ENCODE measurements at regions not wholly inside any gene's neighbourhood (a gene's known extent, or its start where the extent isn't known, plus 50 kb on each side); places are given as distances from the start of the nearest gene placed in this dataset.

DNA sequence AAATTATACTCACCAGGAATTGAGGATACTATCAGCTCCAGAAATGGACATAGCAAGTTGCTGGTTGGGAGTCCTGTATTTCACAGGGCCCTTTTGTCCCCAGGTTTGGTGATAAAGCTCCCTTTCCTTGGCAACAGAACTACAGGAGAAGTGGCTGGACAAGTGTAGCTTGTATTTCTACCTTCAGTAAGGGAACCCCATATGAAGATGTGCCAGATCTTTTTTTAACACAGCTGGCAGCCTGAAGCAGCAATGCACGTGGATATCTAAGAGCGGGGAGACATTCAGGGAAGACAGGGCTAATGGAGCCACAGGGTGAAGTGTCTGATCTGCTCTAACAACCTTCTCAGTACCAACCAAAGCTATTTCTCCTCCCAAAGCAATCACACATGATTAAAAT lies 373.9 kb upstream of the ID4 start:
- no peak for DNase-seq (ENCODE audit: low read depth)

DNA sequence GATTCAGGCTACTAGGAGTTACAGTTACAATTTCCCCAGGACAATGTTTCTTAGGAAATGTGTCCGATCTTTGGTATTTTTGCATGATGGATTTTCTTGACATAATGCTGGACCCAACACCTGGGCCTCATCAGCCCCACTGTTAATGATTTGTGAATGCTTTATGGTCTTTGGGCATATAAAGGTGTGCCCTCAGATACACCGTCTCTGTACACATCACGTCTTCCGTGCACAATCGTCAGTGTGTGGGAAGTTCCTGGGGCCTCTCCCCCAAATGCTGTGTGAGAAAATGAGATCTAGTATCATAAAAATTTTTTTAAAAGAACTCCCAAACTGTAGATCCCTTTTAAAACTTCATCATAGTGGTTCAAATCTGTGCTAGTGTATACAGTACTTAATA lies 373.2 kb upstream of the ID4 start:
- DNase-seq (ENCODE audit: low read depth) = no peak

DNA sequence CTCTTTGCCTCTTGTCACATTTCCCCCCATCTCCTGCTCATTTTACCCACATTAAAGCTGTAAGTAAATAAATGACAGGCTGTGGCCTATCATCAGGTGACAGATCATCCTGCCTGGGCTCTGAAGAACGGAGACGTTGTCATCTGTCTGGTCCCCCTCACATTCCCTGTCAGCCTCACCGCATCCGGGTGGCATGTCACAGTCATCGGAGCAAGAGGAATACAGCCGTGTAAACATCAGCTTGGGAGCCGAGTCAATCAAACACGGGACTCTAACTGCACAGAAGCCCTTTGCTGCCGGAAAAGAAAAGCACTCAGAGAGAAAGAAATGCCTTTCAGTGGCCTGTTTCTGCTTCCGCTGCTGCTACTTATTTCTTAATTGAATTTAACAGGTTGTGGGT lies 371.9 kb upstream of the ID4 start:
- no peak for DNase-seq (ENCODE audit: low read depth)

DNA sequence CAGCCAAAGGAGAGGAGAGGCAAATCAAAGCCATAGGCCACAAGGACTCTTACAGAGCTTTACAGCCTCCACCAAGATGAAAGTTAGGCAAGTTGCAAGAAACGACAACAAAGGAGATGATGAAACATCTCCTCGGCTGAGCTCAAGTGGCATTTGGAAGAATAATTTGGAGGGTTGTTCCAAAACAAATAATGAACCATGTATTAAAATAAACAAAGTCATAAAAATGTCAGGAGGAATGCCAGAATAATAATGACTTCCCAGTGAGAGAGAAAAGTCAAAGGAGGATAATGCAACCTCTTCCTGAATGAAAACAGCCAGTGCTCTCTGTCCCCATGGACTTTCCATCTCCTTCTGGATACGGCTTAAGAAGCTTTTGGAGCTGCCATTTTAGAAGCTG lies 371.4 kb upstream of the ID4 start:
- DNase-seq (ENCODE audit: low read depth) = no peak

DNA sequence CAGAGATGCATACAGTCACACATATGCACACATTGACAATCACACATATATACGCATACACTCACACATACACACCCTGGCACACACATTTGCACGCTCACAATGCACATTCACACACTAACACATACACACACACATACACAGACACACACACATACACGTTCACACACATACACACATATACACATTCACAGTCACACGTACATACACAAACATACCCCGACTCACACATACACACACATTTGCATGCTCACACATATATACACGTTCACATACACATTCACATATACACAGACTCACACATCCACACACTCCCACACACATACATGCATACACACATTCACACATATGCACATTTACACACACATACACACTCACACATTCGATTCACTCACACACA lies 366.8 kb upstream of the ID4 start:
- DNase-seq (ENCODE audit: low read depth) = no peak

DNA sequence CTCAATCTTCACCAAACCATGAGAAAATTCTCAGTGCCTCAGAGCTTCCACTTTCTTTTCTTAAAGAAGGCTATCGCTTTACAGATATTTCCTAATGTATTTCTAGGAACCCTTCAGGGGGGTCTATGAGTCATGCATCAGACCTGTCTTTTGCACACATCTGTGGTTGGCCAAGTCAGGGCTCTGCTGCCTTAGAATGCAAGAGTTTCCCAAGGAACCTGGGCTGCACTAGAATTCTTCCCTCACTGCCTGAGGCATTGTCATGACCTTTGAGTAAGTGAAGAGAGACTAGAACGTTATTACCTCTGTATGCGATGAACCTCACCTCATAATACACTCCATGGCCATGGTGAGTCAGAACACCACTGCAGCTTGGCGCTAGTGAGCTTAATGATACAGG lies 365.0 kb upstream of the ID4 start:
- no peak for DNase-seq (ENCODE audit: low read depth)

DNA sequence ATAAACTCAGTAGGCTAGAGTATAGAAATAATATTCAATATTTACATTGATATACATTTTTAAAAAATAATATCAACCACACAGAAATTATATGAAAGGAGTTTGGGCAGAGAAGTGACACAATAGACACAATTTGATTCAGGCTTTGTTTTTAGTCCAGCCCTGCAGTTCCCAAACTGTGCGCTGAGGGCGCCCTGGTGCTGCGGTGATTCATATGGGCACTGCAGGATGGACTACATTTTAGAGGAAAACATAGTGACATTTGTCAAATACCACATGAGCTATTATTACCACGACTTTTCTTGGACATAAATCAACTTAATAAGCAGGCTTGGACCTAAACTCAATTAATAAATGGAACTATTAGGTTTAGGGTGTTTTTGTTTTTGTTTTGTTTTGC lies 364.3 kb upstream of the ID4 start:
- no peak for DNase-seq (ENCODE audit: low read depth)

DNA sequence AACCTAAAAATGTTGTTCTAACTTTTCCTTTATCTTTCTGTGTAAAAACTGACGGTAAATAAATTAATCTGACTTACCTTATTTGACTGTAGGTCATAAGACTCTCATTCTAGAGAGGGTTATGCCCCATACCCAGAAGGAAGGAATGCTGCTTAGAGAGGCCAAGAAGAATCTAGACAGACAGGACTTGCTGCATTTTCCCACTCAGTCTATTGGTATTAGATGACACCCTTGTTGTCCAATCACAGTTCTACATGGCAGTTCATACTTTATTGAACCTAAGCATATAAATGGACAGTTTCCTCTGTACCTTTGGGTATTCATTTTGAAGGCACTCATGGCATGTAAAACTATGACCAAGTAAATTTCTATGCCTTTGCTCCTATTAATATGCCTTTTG lies 359.6 kb upstream of the ID4 start:
- DNase-seq (ENCODE audit: low read depth) = no peak

DNA sequence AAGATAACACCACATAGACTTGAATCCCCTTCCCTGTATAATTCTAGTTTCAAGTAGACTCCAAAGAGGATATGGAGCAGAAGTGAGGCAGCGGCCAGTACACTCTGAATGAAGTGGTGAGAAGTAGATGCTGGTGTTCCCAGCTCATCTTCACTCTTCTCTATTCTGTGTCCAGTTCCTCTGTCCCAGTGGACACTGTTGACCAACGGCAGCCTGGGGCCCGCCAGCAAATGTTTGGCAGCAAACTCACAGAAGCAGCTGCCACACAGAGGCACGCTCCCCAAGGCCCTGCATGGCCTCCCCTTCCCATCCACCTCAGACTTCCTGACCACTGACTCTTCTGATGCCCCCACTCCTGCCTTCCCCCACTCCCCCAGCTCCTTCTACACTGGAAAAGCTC lies 358.9 kb upstream of the ID4 start:
- DNase-seq (ENCODE audit: low read depth) = no peak

DNA sequence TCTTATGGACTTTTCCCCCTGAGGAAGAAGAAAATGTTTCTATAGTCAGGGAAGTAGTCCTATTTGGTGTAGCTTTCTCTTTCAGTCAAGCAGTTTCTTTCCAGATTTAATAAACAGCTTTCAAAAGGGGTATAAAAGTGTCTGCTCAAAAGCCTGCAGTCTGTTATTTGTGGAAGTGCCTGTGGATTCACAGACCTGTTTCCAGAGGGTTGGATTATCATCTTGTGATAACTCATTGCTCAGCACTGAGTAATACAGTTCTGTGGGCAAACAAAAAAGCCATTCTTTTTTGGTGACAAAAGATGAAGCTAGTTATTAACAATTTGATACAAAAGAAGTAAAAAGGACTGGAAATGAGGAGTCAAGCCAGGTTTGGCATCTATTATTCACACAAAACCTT lies 358.2 kb upstream of the ID4 start:
- DNase-seq (ENCODE audit: low read depth) = no peak

DNA sequence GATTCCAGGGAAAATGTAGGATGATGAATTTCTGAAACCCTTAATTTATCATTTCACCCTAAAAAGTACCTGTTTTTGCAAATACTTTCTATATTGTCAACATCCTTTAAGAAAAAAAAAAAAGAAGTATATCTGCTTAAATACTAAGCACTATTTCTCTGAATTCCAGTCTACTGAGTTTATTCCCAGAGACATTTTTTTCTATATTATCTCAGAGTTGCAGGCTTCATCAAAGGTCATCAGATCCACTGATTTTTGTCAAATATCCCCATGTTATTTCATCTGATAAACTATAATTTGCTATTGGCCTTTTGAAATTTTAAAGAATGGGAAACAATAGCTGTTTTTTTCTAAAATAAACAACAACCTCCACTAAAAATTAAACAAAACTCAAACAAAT lies 357.6 kb upstream of the ID4 start:
- no peak for DNase-seq (ENCODE audit: low read depth)

DNA sequence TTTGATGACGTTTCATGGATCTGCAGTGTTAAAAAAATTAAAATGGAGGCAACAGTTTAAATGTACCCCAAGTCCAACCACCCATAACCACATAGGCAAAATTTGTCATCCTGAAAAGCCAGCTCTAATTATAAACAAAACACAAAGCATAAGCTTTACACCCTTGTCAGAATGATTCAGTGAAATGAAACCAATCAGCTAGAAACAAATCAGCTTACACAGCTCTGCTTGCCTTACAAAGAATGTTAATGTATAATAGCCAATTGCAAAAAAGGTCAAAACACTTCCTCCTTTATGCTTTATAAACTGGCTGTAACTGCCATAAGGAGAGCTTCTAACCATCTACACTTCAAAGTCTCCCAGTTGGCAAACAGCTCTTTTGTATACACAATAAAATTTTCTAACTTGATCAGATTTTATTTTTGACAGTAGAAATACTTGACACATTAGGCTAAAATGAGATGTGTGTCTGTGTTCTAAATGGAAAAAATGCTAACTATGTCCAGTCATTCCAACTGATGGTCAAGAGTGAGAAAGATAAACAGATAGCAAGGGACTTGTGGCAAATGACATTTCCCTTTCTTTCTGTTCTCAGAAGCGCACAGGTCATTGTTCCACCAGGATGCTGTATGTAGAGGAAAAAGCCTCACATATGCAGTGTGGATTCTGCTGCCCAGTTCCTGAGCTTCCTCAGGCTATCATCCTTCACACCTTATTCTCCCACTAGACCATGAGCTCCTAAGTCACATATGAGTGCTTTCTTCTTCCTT lies 344.3 kb upstream of the ID4 start:
- no peak for DNase-seq (ENCODE audit: low read depth)

DNA sequence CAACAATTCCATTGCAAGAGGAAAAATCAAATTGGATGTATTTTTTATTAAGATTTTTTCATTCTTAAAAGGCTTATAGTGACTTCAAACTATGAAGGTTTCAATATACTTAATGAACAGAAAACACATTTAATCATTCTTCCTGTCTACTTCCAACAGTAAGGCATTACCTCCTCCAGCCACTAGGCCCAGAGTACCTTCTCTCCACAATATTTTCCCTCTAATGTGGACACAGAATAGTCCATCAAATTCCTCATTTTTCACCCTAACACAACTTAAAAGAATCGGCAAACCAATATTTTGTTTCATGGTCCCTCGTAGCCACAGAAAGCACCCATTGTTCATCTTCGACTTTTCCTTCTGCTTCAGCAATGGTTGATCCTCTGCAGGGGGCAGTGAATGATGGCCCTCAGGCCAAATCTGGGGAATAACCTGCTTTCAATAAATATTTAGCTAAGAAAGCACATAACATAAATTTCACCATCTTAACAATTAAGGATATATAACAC lies 335.4 kb upstream of the ID4 start:
- no peak for DNase-seq (ENCODE audit: low read depth)

DNA sequence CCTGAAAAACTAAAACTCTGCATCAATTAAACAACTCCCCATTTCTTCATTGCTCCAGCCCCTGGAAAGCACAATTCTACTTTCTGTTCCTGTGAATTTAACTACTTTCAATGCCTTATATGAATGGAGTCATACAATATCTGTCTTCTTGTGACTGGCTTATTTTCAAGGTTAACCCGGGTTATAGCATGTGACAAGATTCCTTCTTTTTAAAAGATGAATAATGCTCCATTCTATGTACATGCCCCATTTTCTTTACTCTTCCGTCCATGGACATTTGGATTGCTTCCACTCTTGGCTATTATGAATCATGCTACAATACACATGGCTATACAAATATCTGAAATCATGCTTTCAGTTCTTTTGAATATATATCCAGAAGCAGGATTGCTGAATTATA lies 334.9 kb upstream of the ID4 start:
- no peak for DNase-seq (ENCODE audit: low read depth)

DNA sequence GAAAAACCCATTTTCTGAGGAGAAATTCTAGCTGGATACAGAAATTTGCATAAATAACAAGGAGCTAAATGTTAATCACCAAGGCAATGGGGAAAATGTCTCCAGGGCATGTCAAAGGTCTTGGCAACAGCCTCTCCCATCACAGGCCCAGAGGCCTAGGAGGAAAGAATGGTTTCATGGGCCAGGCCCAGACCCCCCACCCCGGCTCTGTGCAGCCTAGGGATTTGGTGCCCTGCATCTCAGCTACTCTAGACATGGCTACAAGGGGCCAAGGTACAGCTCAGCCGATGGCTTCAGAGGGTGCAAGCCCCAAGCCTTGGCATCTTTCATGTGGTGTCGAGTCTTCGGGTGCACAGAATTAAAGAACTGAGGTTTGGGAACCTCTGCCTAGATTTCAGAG lies 321.2 kb upstream of the ID4 start:
- DNase-seq (ENCODE audit: low read depth) = no peak

DNA sequence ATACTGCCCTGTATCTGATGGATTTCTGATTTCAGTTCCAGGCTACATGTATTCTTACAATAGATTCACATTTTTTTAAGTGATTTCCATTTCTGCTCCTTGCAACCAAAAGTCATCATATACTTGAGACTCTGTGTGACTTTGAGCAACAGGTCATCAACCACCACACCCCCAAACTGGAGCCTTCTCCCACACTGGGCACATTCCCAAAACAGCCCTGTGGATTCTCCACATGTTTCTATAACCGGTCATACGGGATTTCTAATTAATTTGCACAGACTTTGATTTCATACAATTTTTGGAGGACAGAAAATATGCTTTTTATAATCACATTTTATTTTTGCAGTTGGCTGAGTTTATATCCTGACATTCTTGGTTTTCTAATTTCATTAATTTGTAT lies 317.2 kb upstream of the ID4 start:
- no peak for DNase-seq (ENCODE audit: low read depth)

DNA sequence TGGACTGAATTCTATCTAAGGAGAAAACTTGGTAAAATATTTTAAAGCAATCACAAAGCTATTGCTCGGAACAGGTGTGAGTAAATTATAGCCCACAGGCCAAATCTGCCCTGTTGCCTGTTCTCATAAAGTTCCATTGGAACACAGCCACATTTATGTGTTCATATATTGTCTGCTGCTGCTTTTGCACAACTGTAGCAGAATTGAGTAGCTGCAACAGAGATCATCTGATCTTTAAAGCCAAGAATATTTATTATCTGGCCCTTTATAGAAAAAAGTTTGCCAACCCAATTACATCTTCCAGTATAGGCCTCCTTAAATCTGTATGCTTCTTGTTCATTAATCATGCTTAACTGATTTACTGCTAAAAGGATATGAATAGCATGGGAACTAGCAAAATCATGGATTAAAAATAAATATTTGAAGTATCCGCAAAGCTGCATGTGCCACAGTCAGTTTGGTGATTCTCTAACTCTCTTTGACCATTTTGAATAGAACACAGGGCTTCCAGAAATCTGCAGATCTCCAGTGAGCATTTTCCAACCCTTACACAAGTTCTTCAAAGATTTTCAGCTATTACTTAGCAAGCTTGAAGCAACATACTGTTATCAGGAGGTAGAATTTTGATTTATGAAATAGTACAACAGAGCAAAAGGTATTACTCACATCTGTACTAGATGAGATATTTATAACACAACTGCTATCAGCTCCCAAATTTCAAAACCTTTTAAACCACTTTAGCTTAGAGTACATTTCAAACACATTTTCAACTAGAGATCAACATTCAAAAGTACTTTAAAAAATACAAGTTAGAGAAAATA lies 312.6 kb upstream of the ID4 start:
- DNase-seq (ENCODE audit: low read depth) = no peak

DNA sequence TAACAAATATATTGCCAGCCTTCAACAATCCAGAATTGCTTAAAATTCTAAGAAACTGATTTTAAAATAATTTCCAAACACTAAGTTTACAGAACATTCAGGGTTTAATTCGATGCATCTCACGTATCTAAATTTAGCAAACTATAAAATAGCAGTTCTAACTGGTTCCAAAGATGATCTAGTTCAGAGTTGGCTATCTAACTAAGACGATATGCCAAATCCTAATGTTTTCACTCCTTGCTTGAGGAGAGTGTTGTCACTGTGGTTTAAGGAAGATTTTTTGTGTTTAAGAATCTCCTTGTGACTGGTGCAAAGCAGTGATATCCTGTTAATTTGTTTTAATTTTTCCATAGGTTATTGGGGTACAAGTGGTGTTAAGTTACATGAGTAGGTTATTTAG lies 311.5 kb upstream of the ID4 start:
- DNase-seq (ENCODE audit: low read depth) = no peak

DNA sequence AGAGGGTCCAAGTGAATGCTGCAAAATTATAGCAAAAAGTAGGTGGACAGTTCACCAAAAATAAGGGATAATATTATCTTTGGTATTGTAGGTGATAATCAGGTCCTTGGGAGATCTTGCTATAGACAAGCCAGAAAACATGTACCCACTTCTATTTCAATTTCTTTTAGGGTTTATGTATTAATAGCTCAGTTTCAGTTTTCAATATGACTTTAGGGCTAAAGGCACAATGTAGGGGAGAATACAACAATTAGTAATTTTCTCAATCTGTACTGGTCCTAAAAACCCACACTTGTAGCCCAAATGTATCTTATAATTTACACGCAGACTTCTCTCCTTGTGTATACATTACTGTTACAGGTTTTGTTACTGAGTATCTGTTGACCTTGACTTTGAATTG lies 307.0 kb upstream of the ID4 start:
- no peak for DNase-seq (ENCODE audit: low read depth)

DNA sequence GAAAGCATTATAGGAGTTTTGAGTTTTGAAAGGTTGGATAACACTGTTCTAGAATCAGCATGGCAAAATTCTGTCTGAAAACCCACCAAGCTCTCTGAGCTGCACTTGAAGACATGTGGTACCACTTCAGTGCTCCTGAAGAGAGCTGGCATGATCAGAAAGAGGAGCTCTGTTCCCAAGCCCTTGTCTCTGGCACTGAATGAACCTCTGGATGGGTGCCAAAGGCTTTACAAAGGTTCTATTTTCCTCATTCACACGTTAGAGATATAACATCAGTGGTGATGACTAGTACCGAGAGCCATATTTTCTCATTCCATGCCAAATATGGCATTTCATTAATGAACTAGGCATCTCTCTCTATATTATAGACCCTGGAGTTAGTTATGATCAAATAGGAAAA lies 301.8 kb upstream of the ID4 start:
- DNase-seq (ENCODE audit: low read depth) = no peak

DNA sequence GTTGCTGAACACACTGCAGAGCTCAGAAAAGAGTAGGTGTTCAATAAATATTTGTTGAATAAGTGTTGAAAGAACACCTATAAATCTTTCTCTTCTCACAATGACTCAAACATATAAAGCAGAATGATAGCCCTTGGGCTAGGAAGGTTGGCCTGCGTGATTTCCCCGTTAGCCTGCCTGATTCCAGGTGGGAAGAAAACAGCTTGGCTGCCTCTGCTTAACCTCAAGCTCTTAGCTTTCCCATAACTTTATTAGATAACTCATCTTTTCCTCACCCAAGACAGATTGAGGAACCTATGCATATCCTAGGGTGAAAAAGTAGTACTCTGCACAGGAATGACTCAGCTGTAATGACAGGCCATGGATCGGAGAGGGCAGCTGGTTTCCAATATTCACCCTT lies 300.3 kb upstream of the ID4 start:
- no peak for DNase-seq (ENCODE audit: low read depth)

DNA sequence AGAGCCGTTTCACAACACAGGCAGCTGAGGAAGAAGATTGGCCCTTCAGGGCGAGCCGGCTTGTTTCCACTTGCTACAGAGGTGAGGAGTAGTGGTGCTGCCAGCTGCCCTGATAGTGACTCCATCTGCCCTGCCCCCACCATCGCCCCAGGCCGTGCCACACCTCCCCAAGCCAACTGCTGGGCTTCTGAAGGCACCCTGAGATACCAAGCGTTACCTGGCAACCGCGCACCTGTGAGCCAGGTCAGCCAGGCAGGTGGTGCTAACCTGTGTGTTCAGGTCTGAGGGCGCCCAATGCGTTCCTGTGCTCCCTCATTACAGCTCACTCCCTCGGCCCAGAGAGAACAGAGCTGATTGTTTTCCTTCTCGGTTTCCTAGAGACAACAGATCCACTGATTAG lies 299.1 kb upstream of the ID4 start:
- DNase-seq (ENCODE audit: low read depth) = no peak

DNA sequence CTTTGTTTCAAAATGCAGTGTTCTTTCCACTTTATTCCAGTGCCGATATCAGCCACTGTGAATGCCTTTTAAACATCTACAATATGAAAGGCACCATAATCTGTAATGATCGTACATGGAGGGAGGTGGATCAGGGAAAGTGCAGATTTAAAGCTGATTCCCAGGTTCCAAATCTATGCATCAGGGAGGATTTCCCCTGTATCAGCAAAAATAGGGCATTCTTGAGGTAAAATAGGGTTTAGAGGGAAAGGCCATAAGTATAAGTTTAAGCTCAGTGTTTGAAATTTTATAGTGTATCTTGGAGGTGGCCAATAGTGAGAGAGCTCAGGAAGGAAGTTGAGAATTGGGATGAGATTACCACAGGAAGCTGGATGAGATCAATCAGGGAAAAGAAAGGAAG lies 289.7 kb upstream of the ID4 start:
- DNase-seq (ENCODE audit: low read depth) = no peak

DNA sequence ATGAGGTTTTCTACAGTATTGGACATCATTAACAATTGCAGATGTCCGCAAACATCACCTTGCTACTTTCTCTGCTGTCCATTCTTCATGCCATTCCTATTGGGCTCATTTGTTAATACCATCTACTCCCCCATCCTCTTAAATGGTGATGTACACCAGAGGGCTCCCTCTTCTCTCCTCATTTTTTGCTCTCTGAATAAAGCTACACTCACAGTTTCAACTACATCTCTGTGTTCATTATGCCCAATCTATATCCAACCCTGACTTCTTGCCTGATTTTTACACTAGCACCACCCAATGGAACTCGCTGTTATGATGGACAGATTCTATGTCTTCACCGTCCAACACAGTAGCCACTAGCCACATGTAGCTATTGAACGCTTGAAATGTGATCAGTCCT lies 288.1 kb upstream of the ID4 start:
- no peak for DNase-seq (ENCODE audit: low read depth)
